Gastroesophageal sphincter (tissue), 4 donors: ENCODE measurements at regions not wholly inside any gene's neighbourhood (a gene's known extent, or its start where the extent isn't known, plus 50 kb on each side); places are given as distances from the start of the nearest gene placed in this dataset.
"Not testable (repeated sequence)": the region's sequence is repeated elsewhere in the genome, so short reads cannot be mapped to it uniquely, and the experiment has no call there.

Experiments used
- ATAC-seq: fragments of 150-250 bp; one replicate; pipeline ENCODE4 v1.9.1; 2016; ENCODE audit warnings: mild to moderate bottlenecking, moderate library complexity
- H3K27ac ChIP-seq, 4 donors: fragments of 200-600 bp; sonication (generic) in 3 of 4; 1 replicate in 3 of 4; 2 replicates in 1 of 4; pipeline ENCODE4 v1.5.1; 2016 to 2019
- H3K27me3 ChIP-seq: fragments of 200-600 bp; sonication (generic); one replicate; pipeline ENCODE4 v1.5.1; 2019
- H3K36me3 ChIP-seq, 2 donors: fragments of 200-600 bp; sonication (generic); one replicate each; pipeline ENCODE4 v1.5.1; 2019; ENCODE audit warnings: control low read depth in 1 of 2
- H3K4me1 ChIP-seq, 3 donors: fragments of 200-600 bp; sonication (generic); 1 replicate in 2 of 3; 2 replicates in 1 of 3; pipeline ENCODE4 v1.5.1; 2016 to 2019; ENCODE audit warnings: control low read depth in 2 of 3
- H3K4me3 ChIP-seq, 2 donors: fragments of 200-600 bp; sonication (generic); one replicate each; pipeline ENCODE4 v1.5.1; 2019; ENCODE audit warnings: mild to moderate bottlenecking in 1 of 2, moderate library complexity in 1 of 2
- H3K9me3 ChIP-seq, 3 donors: fragments of 200-600 bp; sonication (generic); one replicate each; pipeline ENCODE4 v1.5.1; 2017 to 2019; ENCODE audit warnings: control low read depth in 2 of 3
- EP300 ChIP-seq: sonication (generic); formaldehyde crosslinking; IDR thresholded peaks from one replicate; pipeline ENCODE4 v1.6.1; 2017; ENCODE audit warnings: antibody characterized with exemption, mild to moderate bottlenecking
- POLR2A ChIP-seq, 2 donors: fragments of 450-650 bp; IDR thresholded peaks; one replicate each; pipeline ENCODE4 v1.6.1; 2017; ENCODE audit warnings: antibody characterized with exemption in 2 of 2, mild to moderate bottlenecking in 2 of 2, moderate library complexity in 1 of 2
- POLR2AphosphoS5 ChIP-seq: sonication (generic); formaldehyde crosslinking; IDR thresholded peaks from one replicate; pipeline ENCODE4 v1.6.1; 2017; ENCODE audit warnings: antibody characterized with exemption
- WGBS, 2 donors: methylation state at CpG; one replicate each; pipeline ENCODE4 v1.1.5; 2018; ENCODE audit warnings: low coverage in 1 of 2; 5-methylcytosine and 5-hydroxymethylcytosine counted together
- TF ChIP-seq, protein P1 (sequence below), 4 experiments: fragments of 200-600 bp in 2 of 4; fragments of 450-650 bp in 2 of 4; sonication (generic) in 1 of 4; IDR thresholded peaks; one replicate each; pipeline ENCODE4 v1.5.1; 2017 to 2019; ENCODE audit warnings: antibody characterized with exemption in 4 of 4, mild to moderate bottlenecking in 2 of 4, moderate library complexity in 2 of 4

DNA sequence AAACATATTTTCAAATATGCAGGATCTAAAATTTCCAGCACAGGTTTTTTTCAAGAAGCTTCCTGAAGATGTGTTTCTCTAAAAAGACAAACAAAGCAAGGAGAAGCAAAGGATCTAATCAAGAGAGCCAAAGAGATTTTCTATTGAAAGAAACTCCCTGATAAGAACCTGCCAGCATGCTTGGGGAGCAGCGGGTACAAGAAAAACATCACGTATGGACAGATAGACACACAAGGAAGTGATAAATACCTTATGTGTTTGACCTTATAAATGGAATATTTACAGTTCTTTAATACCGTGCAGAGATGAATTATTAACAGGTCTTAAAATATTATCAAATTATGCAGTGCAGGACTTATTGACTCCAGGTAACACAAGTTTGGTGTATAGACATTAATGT is 562.1 kb downstream of the DACH1 start:
- no peak for ATAC-seq
- no peaks in the 10 kb centered on the region for H3K27me3 ChIP-seq
- H3K4me3 ChIP-seq = no peak overlapping the region
- TF ChIP-seq EP300 (no peak), POLR2A (IDR thresholded peaks at IDR 0.05) (no peak), POLR2AphosphoS5 (no peak)
- TF ChIP-seq, protein P1, sequence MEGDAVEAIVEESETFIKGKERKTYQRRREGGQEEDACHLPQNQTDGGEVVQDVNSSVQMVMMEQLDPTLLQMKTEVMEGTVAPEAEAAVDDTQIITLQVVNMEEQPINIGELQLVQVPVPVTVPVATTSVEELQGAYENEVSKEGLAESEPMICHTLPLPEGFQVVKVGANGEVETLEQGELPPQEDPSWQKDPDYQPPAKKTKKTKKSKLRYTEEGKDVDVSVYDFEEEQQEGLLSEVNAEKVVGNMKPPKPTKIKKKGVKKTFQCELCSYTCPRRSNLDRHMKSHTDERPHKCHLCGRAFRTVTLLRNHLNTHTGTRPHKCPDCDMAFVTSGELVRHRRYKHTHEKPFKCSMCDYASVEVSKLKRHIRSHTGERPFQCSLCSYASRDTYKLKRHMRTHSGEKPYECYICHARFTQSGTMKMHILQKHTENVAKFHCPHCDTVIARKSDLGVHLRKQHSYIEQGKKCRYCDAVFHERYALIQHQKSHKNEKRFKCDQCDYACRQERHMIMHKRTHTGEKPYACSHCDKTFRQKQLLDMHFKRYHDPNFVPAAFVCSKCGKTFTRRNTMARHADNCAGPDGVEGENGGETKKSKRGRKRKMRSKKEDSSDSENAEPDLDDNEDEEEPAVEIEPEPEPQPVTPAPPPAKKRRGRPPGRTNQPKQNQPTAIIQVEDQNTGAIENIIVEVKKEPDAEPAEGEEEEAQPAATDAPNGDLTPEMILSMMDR (IDR thresholded peaks at IDR 0.05) = no peak
- H3K27ac ChIP-seq = no peak overlapping the region
- no peaks in the 10 kb centered on the region for H3K4me1 ChIP-seq
- WGBS, 2 donors = 39 to 52% methylated on average over 3 of the region's 3 CpGs
- no peaks in the 10 kb centered on the region for H3K9me3 ChIP-seq
- H3K36me3 ChIP-seq = no peaks in the 10 kb centered on the region

DNA sequence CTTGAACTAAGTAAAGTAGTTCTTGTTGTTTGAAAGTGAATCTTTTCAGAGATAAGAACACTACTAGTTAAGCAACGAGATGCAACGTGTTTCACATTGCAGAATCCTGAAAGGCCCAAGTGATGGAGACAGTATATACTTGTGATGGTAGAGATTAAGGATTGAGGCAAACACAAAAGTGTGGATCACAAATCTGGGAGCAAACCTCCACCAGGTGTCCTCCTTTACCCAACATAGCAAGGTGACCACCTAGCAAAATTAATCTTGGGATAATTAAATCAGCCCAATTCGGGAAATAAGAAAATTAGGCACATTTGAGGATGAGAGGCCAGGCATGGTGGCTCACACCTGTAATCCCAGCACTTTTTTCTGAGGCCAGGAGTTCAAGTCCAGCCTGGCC is 563.9 kb downstream of the DACH1 start:
- 76 to 82% methylated on average over 3 of the region's 3 CpGs for WGBS, 2 donors
- Histone ChIP-seq H3K27ac (no peak overlapping the region), H3K4me3 (no peak overlapping the region)

DNA sequence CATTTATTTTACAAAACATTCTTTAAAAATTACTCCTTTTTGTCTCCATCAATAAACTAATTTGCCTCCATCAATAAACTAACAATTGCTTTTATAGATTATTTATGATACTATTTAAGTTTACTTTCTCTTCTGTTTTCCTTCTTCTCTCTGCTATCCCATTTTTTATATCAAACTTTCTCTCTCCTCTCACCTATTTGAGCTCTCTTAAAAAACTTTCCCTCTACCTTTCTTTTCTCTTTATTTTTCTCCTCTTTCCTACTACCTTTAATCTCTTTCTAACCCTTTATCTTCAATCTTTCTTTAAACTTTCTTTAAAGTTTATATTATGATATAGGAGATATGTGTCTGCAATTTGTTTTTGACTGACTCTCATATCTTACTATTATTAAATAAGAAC is 566.4 kb downstream of the DACH1 start:
- ATAC-seq = no peak
- Histone ChIP-seq H3K27me3 (no peaks in the 10 kb centered on the region), H3K4me1 (no peaks in the 10 kb centered on the region), H3K4me3 (no peak overlapping the region), H3K36me3 (no peaks in the 10 kb centered on the region), H3K27ac (no peak overlapping the region), H3K9me3 (no peaks in the 10 kb centered on the region)
- TF ChIP-seq, protein P1 (IDR thresholded peaks at IDR 0.05) = no peak
- TF ChIP-seq POLR2AphosphoS5 = no peak
- no peak for TF ChIP-seq POLR2A (IDR thresholded peaks at IDR 0.05)
- no peak for TF ChIP-seq EP300

More for the DNA sequence above, 563.9 kb downstream of the DACH1 start:
- Histone ChIP-seq H3K36me3 (no peaks in the 10 kb centered on the region), H3K9me3 (no peaks in the 10 kb centered on the region), H3K27me3 (no peaks in the 10 kb centered on the region), H3K4me1 (no peaks in the 10 kb centered on the region)
- ATAC-seq = no peak
- TF ChIP-seq, protein P1 (IDR thresholded peaks at IDR 0.05) = no peak
- TF ChIP-seq POLR2AphosphoS5 = no peak
- TF ChIP-seq POLR2A (IDR thresholded peaks at IDR 0.05) = no peak
- TF ChIP-seq EP300 = no peak

DNA sequence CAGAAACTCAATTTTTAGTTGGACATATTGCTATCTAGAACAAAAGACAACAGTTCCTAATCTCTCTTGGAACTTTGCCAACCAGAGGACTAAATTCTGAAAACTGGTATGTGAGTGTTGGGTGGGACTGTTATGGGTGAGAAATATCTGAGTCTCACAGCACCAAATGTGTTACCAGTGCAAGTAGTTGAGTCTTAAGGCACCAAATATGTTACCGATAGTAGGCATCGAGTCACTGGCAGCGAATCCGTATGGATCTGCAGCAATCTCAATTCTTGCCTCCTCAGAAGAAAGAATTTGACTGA is 575.2 kb downstream of the DACH1 start:
- no peak overlapping the region for H3K4me3 ChIP-seq
- no peaks in the 10 kb centered on the region for H3K27me3 ChIP-seq
- no peaks in the 10 kb centered on the region for H3K9me3 ChIP-seq
- H3K36me3 ChIP-seq = no peaks in the 10 kb centered on the region
- TF ChIP-seq POLR2A (IDR thresholded peaks at IDR 0.05) (no peak), POLR2AphosphoS5 (no peak), EP300 (no peak)
- TF ChIP-seq, protein P1 (IDR thresholded peaks at IDR 0.05) = no peak
- no peak overlapping the region for H3K27ac ChIP-seq
- no peaks in the 10 kb centered on the region for H3K4me1 ChIP-seq
- 97% methylated on average over 4 of the region's 4 CpGs; no CpG with 5 or more reads in 1 of the 2 donors for WGBS, 2 donors
- no peak for ATAC-seq

DNA sequence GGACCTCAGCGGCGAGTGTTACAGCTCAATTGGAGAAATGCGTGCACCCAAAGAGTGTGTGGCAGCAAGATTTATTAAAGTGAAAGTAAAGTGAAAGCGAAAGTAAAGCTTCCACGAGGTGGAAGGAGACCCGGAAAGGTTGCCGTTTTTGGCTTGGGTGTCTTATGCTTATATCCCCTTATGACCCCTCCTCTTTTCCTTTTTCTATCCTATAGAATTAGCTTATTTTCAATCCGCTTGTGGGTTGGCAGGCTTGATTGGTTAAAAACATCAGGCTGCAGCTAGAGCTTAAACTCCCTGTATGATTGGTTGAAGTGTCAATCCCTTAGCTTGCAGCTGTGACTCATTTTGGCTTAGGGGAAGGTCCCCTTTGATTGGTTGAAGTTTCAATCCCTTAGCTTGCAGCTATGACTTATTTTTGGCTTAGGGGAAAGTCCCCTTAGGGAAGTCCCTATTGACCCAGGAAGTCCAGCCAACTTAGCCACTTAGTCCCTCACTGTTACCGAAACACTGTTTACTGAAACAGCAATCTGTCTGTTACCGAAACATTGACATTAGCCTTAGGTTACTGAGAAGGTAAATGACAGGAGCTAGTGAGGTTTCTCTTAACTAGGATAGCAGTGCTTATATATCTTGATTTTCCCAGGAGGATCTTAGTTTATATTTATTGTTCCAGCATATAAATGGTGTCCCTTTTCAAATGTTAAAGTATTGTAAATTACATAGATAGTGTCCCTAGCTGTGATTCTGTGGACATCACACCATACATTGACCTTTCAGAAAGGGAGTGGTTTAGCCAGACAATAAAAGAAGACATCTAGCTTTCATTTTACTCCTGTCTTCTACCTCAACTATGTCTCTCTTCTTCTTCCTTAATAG is 575.8 kb downstream of the DACH1 start:
- no peaks in the 10 kb centered on the region for H3K36me3 ChIP-seq
- peak; percentile 39 for ATAC-seq
- H3K4me3 ChIP-seq = peak overlapping the region; percentile 46
- H3K4me1 ChIP-seq = no peaks in the 10 kb centered on the region
- no peaks in the 10 kb centered on the region for H3K9me3 ChIP-seq
- H3K27me3 ChIP-seq = no peaks in the 10 kb centered on the region
- peak overlapping the region in 2 of 4 donors; percentile 1 to 40 for H3K27ac ChIP-seq
- WGBS, 2 donors = 55 to 71% methylated on average over 10 of the region's 10 CpGs
- TF ChIP-seq EP300 (no peak), POLR2AphosphoS5 (no peak), POLR2A (IDR thresholded peaks at IDR 0.05) (no peak)
- TF ChIP-seq, protein P1 (IDR thresholded peaks at IDR 0.05) = no peak

DNA sequence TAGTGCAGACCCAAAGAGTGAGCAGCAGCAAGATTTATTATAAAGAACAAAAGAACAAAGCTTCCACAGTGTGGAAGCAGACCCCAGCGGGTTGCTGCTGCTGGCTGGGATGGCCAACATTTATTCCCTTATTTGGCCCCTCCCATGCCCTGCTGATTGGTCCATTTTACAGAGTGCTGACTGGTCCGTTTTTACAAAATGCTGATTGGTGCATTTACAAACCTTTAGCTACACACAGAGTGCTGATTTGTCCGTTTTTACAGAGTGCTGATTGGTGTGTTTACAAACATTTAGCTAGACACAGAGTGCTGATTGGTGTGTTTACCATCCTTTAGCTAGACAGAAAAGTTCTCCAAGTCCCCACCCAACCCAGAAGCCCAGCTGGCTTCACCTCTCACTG is 577.0 kb downstream of the DACH1 start:
- not testable (repeated sequence) for ATAC-seq, H3K36me3 ChIP-seq, H3K9me3 ChIP-seq, H3K4me3 ChIP-seq, H3K27ac ChIP-seq, H3K27me3 ChIP-seq, H3K4me1 ChIP-seq
- 75 to 100% methylated on average over 1 to 3 of the region's 3 CpGs for WGBS, 2 donors
